Frontal cortex (tissue), 3 donors: ENCODE measurements at regions not wholly inside any gene's neighbourhood (a gene's known extent, or its start where the extent isn't known, plus 50 kb on each side); places are given as distances from the start of the nearest gene placed in this dataset.
"Not testable (repeated sequence)": the region's sequence is repeated elsewhere in the genome, so short reads cannot be mapped to it uniquely, and the experiment has no call there.

Source experiments
- DNase-seq, 2 donors: peaks; one replicate each; pipeline ENCODE4 v3.0.0; 2012; ENCODE audit warnings: low spot score in 2 of 2
- FAIRE-seq: peaks from 2 replicates; lab custom pipeline; 2012; peaks lifted over from hg19 to GRCh38; lab: Jason Lieb, UNC
- donor health status: control.
- donor health status: control.
- donor health status: control.

DNA sequence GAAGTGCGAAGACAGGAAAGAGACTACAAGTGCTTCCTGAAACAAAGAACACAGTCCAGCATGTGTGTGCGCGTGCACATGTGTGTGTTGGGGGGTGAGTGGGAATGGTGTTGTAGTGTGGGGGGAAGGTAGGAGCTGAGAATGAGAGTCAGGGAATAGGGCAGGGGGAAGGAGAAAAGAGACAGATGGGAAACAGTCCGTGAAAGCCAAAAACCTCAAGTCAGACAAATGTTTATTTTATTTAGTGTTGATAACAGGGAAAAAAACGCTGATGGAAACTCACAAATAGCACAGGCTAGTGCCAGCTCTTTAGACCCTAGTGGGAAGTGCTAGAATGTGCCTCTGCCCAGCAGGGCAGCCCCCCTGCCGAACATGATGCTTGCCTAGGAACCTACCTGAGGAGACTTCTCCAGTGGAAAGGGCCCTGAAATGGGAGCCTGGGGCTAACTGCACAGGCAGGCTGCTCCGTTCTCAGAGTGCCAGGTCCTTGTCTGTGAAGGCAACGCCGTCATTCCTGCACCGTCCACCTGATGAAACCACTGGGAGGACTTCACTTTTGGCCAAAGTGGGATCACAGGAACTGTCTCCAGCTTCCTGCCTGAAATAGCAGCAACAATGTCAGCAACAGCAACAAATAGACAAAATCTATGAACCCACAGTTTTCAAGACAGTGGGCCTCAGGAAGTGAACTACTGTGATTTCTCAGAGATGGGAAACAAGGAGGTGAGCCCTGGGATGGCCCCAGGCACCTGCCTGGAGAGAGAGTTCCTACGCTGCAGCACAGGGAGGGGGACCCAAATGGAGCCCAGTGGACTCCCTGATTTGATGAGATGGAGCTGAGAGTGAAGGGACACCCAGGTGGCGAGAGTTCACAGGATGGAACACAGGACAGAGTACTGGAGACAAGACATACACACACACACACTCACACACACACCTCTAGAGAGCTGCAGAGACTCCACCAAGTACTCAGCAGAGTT lies 379.7 kb downstream of the RPS24 start:
- DNase-seq (no peak), FAIRE-seq (no peak)

- FAIRE-seq (no peak), DNase-seq (no peak)
These were observed 380.7 kb downstream of the RPS24 start for GRCh38 chr10:78414380-78414779.

DNA sequence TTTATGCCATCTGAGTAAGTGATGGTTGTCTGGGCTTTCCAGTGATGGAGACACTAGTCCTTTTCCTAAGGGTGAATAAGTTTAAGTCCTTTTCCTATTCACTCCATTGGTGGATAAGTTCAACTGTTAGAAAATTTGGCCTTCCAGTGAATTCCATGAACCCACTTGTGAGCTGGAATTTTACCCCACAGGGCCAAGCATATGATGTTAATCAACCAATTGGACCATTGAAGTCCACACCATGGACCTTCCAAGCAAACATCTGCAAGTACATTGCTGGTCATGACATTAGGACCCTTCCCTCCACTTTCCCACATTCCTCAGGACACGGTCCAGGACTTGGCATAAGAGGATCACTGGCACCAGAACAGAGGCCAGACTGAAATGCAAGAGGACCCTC lies 381.4 kb downstream of the RPS24 start:
- DNase-seq (no peak), FAIRE-seq (no peak)

DNA sequence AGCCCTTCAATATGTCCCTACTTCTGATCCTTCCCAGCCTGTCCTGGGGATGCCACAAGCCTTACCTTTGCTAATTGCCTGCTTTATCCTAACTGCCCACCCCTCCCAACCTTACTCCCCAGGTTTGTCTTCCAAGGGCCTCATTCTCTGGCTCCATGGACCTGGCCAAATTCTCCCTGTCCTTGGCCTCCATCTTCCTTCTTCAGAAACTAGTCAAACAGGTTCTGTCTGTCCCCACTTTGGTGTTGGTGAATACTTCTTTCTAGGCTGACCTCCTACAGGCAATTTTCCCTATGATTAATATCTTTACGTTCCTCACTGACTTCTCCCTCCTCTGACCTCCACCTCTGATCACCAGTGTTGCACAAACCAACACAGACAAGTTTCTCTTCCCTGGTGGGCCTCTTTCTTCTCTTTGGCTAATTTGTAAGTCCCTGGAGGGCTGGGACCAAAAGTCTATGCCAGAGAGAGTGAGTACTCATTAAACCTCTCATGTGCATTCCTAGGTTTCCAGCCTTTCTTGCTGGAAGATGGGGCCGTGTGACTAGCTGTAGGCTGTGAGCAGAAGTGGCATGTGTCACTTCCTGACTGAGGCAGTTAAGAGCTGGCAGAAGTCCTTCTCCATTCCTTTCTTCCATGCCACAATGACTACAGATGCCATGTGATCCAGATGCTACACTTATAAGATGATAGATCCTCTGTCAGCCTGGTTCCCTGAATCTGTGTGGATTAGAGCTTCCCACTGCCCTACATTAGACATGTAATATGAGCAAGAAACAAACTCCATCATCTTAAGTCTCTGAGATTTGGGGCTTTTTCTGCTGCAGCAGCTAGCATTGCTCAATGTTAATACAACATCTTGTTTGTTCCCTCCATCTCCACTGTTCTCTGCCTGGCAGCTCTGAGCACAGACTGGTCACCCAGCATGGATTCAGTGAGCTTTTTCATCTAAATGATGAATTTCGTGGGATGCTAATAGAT lies 382.7 kb downstream of the RPS24 start:
- DNase-seq, result no peak
- FAIRE-seq, result no peak

DNA sequence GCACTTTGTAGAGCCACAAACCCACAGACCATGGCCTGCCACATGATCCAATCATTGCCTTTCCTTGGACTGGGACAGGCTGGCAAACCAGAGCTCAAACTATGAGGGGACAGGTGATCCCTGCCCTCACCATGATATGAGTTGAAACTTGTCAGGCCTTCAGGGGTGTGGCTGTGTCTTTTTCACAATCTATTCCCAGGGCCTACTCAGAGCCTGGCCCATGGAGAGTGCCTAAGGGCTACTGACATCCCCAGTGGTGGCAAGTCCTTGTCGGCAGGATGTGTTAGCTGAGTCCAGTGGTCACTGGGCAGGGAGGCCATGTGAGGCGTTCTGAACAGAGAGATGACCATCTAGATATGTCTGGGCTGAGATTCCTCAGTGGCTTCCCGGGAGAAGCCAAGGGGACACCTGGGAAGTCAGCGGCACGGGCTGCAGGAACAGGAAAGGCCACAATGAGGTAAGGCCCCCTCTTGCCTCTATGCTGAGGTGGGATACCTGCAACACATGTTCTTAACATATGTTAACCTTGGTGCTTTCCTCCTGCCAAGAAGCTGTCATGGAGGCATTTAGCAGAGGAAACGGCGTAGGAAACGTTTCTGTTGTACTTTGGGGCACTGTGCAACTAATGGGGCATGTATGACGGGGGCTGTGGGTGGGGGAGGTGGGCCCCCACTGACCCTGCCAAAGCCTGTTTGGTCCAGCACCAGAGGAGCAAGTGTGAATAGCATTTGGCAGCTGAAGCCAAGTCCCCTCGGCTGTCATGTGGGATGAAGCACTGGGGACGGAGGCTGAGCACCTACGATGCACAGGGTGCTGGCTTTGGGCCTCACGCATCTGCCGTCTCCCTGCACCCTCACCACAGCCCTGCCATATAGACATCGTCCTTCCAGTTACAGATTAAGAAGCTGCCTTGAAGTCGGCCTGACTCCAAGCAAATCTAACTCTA lies 384.0 kb downstream of the RPS24 start:
- FAIRE-seq (no peak), DNase-seq (no peak)

- DNase-seq (no peak), FAIRE-seq (no peak)
These were observed 386.0 kb downstream of the RPS24 start for GRCh38 chr10:78419481-78420265.

DNA sequence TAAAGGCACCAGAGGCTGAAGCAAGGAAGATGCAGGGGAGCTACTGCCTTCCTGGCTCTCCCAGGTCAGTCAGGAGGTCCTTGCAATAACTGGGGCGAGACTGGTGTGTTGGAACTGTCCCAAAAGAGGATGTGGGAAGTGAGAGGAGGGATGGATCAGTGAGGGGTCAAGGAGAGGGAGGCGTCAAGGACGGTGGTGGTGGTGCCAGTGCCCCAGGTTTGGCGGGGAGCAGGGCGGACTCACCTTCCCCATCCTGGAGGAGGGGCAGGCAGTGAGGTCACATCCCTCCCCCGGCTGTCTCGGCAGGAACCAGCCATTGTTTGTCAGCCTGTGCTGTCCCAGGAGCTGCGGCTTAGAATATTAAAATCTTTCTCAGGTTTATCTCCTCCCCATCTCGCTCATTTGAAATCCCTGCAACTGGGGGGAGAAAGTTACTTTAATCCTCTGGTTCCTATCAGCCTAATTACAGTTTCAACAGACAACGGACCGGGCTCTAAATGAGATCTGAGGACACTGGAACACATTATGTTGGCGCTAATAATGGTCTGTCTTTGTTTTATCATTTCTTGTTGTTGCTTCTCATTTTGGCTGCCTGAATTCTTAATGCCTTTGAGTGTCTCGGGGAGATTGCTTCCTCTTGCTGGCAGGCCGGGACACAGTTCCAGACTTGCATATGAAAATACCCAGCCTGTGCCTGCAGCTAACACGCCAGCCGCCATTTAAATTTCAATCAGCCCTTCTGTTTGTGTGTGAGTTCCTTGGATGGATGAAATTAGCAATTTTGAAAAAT lies 387.5 kb downstream of the RPS24 start:
- no peak for FAIRE-seq
- DNase-seq, result no peak

- FAIRE-seq, DNase-seq: not testable (repeated sequence)
These were observed 390.4 kb downstream of the RPS24 start for GRCh38 chr10:78424050-78424449.

DNA sequence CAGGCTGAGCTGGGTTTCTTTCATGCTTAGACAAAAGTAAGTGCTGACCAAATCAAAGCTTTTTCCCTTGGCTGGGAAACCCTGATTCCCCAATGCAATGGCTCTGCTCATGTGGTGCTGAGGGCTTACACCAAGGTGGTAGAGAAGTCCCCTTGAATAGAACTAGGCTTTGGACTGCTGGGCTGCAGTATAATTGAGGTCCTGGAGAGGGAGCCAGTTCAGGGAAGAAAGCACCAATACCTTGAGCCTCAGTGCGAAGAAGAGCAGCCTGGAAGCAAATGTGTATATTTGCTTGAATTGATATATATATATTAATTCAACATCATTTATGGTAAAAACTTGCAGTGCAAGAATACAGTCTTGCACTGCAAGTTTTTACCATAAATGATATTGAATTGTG lies 391.1 kb downstream of the RPS24 start:
- FAIRE-seq (no peak), DNase-seq (no peak)

DNA sequence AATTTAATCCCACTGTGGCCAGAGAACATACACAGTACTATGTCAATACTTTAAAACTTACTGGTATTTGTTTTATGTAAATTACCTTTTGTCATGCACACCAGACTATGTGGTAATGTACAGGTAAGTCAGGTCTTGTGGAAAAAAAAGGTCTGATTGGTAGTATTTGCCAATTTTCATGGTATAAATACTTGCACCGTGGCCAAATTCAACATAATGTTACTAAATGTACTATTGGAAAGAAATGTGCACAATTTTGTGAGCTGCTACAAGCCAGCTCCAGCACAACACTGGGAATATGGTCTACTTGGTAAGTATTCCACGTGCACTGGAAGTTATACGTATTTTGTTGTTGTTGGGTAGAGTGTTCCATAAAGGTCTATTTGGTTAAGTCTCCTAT lies 392.5 kb downstream of the RPS24 start:
- no peak for DNase-seq
- no peak for FAIRE-seq

DNA sequence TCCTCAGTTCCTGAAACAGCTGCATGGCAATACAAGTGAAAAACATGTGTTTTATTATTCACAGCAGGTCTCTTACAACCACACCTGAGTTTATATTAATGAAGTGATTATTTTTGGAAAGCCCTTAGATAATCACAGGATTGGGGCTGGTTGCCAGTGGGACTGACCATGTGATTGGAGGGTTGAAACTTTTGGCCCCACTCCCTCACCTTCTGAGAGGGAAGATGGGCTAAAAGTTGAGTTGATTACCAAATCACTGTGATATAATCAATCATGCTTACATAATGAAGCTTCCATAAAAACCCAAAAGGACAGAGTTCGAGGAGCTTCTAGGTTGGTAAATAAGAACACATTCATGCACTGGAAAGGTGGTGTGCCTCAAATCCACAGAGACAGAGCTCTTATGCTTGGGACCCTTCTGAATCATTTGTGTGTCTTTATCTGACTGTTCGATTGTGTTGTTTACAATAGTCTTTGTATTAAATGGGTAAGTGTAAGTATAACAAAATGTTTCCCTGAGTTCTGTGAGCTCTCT lies 393.9 kb downstream of the RPS24 start:
- DNase-seq (no peak), FAIRE-seq (no peak)

GRCh38 chr10:78428579-78428978 lies 394.9 kb downstream of the RPS24 start:
- no peak for DNase-seq
- FAIRE-seq, result no peak

DNA sequence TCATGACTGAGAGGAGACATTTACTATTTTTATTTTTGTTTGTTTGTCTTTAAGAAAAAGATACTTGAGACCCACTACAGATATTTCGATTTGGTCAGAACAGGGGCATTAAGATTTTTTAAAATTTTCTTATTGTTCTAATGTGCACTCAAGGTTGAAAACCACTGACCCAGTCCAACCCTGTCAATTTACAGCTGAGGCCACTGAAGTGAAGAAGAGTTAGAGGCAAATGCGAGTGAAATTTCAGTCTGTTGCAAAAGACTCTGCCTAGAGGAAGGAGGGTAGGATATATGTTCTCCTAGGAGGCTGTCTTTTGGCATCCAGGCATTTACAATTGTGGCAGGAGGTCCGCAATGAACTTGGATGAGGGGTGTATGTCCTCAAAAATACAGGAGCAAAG lies 396.3 kb downstream of the RPS24 start:
- FAIRE-seq (no peak), DNase-seq (no peak)

GRCh38 chr10:78432583-78432982 lies 398.9 kb downstream of the RPS24 start:
- no peak for FAIRE-seq
- no peak for DNase-seq

DNA sequence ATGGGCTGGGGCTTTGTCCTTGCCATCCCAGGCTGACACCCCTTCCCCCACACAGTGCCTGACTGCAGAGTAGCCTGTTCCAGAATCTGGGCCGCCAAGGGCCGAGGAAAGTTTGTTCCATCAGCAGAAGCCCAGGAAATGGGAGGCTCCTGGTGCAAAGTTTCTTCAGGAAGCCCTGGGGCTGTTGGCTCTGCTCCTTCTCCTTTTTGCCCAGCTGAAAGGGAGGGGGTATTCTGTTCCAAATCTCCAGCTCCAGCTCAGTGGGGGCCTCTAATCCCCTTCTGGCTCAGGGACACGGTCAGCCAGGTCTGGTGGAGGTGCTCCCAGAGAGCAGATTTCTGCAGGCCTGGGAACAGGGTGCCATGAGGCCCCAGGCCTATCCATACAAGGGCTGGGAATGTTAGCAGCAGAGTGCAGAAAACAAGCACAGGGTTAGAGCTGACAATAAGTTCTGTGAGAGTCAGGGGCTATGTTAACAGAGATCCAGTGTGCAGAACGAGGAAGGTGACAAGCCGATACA lies 399.5 kb downstream of the RPS24 start:
- no peak for FAIRE-seq
- DNase-seq, result no peak

GRCh38 chr10:78433766-78434535 lies 400.3 kb downstream of the RPS24 start:
- FAIRE-seq, result no peak
- DNase-seq, result no peak

- DNase-seq, result no peak
- FAIRE-seq, result no peak
These were observed 401.2 kb downstream of the RPS24 start for GRCh38 chr10:78434886-78435285.
